HK-2 (cell line): ENCODE measurements at regions not wholly inside any gene's neighbourhood (a gene's known extent, or its start where the extent isn't known, plus 50 kb on each side); places are given as distances from the start of the nearest gene placed in this dataset.

Source experiments
- DNase-seq: peaks from one replicate; pipeline ENCODE4 v3.0.0-alpha.2; 2018; ENCODE audit not compliant: unreplicated experiment

GRCh38 chr16:5446623-5447240 is 349.1 kb upstream of the EEF2KMT start:
- no peak for DNase-seq

DNA sequence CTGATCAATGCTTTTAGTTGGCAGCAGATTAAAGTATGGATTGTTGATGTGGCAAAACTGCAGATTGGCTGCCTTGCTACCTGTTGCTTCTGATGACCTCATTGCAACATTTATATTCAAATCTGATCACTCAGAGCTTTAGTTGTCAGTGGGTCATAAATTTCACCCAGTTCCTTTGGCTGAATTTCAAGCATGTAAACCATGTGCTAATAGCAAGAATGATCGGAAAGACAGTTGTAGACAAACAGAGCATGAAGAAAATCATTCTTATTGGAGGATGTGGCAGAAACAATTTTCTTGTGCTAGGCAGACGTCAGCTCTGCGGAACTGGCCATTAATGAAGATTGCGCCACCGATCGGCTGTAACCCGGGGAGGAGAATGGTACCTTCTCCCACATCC is 346.6 kb upstream of the EEF2KMT start:
- no peak for DNase-seq

DNA sequence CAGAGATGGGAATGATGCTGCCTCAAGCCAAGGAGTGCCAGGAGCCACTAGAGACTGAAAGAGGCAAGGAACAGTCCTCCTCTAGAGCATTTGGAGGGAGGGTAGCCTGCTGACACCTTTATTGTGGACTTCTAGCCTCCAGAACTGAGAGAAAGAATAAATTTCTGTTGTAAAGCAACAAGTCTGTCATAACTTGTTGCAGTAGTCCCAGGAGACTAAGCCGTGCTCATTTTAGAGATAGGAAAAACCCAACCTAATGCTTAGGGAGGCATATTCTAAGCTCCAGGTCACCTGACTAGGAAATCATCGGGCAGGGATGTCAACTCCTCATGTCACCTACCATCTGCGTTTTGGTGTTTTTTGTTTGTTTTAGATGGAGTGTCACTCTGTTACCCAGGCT is 345.4 kb upstream of the EEF2KMT start:
- DNase-seq: no peak

- no peak for DNase-seq
Measured at GRCh38 chr16:5442054-5442453, 344.5 kb upstream of the EEF2KMT start.

DNA sequence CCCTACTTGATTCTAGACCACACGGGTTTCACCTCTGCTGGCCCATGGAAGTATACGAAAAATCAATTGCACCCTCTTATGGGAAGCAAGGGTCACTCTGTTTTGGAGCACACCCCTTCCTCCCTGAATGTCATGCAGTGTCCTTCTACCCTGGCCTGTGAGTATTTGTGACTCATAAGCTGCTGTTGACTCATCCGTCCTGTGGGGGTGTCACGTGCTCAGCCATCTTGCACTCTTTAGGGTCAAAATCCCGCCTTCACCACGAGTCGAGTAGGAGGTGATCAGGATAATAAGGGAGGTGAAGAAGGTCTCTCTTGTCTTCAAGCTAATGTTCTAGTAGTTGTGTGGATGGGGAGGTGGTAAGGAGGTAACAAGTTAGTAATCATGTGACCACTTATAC is 341.0 kb upstream of the EEF2KMT start:
- no peak for DNase-seq

GRCh38 chr16:5433587-5433986 is 336.0 kb upstream of the EEF2KMT start:
- no peak for DNase-seq

GRCh38 chr16:5432166-5432565 is 334.6 kb upstream of the EEF2KMT start:
- no peak for DNase-seq

- DNase-seq: no peak
Measured at GRCh38 chr16:5430598-5430997, 333.0 kb upstream of the EEF2KMT start.

- DNase-seq: peak; percentile 2
Measured at GRCh38 chr16:5428932-5429331, 331.3 kb upstream of the EEF2KMT start.

- no peak for DNase-seq
Measured at GRCh38 chr16:5427571-5427970, 330.0 kb upstream of the EEF2KMT start.

DNA sequence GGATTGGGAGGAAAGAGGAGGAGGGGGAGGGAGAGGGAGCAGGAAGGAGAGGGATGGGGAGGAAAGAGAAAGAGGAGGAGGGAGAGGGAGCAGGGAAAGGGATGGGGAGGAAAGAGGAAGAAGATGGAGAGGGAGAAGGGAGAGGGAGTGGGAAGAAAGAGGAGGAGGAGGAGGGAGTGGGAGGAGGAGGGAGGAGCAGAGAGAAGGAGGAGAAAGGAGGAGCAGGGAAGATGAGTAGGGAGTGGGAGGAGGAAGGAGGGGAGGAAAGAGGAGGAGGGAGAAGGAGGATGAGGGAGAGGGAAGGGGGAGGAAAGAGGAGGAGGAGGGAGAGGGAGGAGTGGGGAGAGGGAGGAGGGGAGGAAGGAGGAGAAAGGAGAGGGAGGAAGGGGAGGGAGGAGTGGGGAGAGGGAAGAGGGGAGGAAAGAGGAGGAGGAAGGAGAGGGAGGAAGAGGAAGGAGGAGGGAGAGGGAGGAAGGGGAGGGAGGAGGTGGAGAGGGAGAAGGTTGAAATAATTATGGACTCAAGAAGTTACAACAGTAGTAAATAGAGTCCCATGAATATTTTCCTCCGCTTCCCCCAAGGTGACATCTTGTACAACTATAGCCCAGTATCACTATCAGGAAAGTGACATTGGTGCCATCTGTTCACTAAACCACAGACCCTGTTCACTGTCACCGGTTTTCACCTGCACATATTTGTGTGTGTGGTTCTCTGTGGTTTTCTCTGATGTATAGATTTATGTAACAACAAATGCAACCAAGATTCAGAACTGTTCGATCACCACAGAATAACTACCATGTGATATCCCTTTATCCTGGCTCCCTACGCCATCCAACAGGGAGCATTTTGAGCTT is 325.3 kb upstream of the EEF2KMT start:
- DNase-seq: no peak

DNA sequence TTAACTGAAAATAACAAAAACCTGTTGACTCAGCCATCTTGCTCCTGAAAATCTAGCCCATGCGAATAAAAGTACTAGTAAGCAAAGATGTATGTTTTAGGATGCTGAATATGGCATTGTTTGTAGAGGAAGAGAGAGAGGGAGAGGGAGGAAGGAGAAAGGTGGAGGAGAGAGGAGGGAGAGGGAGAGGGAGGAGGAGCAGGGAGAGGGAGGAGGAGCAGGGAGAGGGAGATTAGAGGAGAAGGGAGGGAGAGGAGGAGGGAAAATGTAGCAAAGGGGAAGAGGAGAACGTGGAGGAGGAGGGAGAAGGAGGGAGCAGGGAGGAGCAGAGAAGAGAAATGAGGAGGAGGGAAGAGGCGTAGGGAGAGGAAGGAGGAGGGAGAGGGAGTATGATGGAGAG is 324.5 kb upstream of the EEF2KMT start:
- no peak for DNase-seq

- DNase-seq: no peak
Measured at GRCh38 chr16:5416013-5416412, 318.4 kb upstream of the EEF2KMT start.

GRCh38 chr16:5415123-5415522 is 317.5 kb upstream of the EEF2KMT start:
- DNase-seq: no peak

DNA sequence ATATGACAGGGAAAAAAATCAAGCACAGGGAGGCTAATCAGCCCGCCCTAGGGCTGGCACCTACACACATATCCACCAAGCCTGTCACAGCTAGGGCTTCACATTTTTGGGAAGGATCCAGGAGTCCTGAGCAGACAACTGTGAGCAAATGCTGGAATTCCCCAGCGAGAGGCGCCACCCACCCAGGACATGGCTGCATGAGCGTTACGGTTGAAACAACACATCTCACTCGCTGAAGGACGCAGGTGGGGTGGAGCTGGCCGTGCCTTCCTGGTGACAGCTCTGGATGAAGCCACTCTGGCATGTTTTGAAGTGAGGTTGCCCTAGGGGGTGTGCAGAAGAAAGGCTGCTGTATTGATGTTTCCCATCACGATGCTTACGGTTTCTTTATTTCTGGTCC is 315.1 kb upstream of the EEF2KMT start:
- no peak for DNase-seq

DNA sequence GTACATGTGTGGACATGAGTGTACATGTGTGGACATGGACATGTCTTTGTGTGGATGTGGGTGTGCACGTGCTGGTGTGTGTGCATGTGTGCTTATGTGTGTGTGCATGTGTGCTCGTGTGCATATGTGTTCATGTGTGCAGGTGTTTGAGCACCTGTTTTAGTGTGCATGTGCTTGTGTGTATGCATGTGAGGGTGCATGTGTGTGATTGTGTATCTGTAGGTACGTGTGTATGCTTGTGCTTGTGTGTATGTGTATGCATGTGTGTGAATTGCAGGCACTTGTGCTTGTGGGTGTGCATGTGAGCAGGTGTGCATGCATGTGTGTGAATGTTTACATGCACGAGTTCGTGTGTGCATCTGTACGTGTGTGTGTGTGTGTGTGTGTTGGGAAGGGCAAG is 300.6 kb upstream of the EEF2KMT start:
- DNase-seq: no peak

GRCh38 chr16:5396880-5397279 is 299.3 kb upstream of the EEF2KMT start:
- DNase-seq: no peak

- no peak for DNase-seq
Measured at GRCh38 chr16:5393070-5393469, 295.5 kb upstream of the EEF2KMT start.

- no peak for DNase-seq
Measured at GRCh38 chr16:5386989-5387388, 289.4 kb upstream of the EEF2KMT start.

- no peak for DNase-seq
Measured at GRCh38 chr16:5385811-5386210, 288.2 kb upstream of the EEF2KMT start.

DNA sequence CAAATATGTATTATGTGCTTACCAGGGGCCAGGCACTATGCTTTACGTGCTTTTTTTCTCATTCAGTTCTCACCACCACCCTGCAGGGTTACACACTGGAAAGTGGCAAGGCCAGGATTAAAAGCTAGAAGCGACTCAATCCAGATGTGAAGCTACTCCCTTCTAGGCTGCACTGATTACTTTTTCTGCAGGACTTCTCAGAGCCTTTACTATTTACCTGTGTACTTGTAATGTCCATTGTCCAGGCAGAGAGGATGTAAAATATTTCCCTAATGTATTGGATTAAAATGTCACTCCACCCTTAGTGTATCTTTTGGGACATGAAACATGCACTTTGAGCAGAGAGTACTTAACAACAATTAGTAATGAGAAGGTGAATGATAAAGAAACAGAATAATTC is 287.5 kb upstream of the EEF2KMT start:
- DNase-seq: no peak

GRCh38 chr16:5383737-5384136 is 286.1 kb upstream of the EEF2KMT start:
- no peak for DNase-seq

DNA sequence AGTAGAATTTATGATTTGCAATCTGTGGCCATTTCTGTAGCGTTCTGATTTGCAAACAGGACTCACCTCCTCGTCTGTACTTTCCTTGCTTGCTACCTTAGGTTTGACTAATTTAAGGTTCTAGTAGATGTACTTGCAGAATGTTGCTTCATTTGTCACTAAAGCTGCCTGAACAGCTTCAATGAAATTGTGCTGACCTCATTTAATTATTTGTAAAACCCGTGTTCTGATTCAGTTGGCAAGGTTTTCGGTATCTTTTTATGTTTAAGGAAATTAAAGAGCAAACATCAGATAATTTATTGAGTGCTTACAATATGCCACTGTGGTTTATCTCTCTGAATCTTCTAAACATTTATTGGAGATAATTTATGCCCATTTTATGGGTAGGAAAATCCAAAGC is 284.9 kb upstream of the EEF2KMT start:
- DNase-seq: no peak

DNA sequence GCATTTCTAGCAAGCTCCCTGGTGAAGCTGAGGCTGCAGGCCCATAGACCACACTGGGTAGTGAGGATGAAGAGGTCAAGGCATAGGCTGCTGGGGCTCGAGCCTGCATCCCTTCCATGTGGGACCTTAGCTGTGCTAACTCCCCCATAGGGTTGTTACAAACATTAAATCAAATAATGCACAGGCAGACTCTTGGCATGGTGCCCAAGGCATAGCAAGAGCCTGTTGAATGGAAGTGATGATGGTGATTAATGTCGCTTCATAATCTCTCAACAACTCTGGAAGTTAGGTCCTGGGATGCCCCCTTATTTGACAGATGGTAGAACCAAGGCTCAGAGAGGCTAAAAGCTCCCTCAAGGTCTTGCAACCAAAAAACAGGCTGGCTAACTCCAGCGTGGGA is 283.9 kb upstream of the EEF2KMT start:
- no peak for DNase-seq
